DND-41 (cell line): ENCODE measurements at regions not wholly inside any gene's neighbourhood (a gene's known extent, or its start where the extent isn't known, plus 50 kb on each side); places are given as distances from the start of the nearest gene placed in this dataset.

Experiments used
- CTCF ChIP-seq: IDR thresholded peaks from 2 replicates; pipeline ENCODE4 v1.5.1; 2012; ENCODE audit warnings: borderline replicate concordance, low read length, moderate library complexity, mild to moderate bottlenecking; ENCODE audit not compliant: poor library complexity, severe bottlenecking; ENCODE audit errors: extremely low read depth
- EZH2 ChIP-seq: IDR thresholded peaks from 3 replicates; pipeline ENCODE4 v1.6.1; 2012; ENCODE audit warnings: borderline replicate concordance, low read depth, mild to moderate bottlenecking, moderate library complexity, low read length, inconsistent platforms; ENCODE audit not compliant: severe bottlenecking

- TF ChIP-seq CTCF (no peak), EZH2 (no peak)
These were observed 1206.6 kb upstream of the TMEM132C start for GRCh38 chr12:127060310-127060847.
